Globus pallidus (tissue), 1 donor: ENCODE measurements at regions not wholly inside any gene's neighbourhood (a gene's known extent, or its start where the extent isn't known, plus 50 kb on each side); places are given as distances from the start of the nearest gene placed in this dataset.

ENCODE experiments used
- DNase-seq: peaks from one replicate; pipeline ENCODE4 v3.0.0-alpha.2; 2015; ENCODE audit warnings: low spot score

- no peak for DNase-seq
These were observed 181.0 kb downstream of the AASDH start for GRCh38 chr4:56206258-56206657.

- DNase-seq: no peak
These were observed 187.0 kb downstream of the AASDH start for GRCh38 chr4:56200275-56200674.

- no peak for DNase-seq
These were observed 189.0 kb downstream of the AASDH start for GRCh38 chr4:56198265-56198664.

DNA sequence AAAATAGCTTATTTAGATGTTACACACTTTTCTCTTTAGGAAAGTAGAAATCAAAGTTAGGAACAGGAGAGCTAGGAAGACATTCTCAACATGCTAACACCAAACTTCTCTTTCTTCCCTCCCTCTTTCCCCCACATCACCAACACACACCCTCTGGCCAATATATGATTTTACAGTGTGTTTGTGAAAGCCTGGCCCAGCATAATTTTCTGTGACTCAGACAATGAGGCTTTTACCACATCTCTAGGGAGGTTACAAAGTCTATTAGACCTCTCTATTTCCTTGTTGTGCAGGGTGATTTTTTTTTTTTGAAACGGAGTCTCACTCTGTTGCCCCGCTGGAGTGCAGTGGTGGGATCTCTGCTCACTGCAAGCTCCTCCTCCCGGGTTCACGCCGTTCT, 189.9 kb downstream of the AASDH start:
- no peak for DNase-seq

- DNase-seq: no peak
These were observed 192.3 kb downstream of the AASDH start for GRCh38 chr4:56195025-56195424.

DNA sequence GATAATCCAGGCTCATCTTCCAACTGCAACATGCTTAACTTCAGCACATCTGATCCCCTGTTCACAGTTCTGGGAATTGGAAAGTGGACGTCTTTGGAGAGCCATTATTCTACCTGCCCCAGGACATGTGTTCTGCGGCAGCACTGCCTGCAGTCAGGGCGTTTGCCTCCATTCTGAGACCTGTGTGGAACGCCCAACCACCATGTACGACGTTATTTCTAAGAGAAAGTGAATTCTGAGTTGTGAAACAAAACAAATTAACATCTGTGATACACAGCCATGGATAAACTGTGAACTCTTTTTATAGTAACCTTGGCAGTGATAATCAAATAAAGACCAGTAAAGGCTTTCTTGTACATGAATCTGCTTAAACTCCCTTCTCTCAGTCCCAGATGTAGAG, 195.8 kb downstream of the AASDH start:
- DNase-seq: no peak

DNA sequence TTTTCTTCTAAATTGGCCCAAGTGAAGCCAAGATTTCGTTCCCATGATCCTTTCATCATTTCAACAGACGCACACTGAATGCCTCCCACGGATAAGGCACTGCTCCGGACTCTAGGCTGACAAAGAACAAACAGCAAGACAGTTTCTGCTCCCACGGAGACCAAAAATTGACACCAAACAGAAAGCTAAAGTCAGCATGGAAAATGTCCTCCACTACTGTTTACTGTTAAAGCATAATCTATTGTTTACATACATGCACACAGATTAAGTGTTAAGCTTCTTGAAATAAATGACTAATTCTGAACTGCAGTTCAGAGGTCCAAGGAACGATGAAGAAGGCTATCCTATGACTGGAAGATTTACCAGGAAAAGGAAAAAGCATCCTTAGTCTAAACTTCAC, 199.6 kb downstream of the AASDH start:
- DNase-seq: no peak

- no peak for DNase-seq
These were observed 200.3 kb downstream of the AASDH start for GRCh38 chr4:56186808-56187523.

DNA sequence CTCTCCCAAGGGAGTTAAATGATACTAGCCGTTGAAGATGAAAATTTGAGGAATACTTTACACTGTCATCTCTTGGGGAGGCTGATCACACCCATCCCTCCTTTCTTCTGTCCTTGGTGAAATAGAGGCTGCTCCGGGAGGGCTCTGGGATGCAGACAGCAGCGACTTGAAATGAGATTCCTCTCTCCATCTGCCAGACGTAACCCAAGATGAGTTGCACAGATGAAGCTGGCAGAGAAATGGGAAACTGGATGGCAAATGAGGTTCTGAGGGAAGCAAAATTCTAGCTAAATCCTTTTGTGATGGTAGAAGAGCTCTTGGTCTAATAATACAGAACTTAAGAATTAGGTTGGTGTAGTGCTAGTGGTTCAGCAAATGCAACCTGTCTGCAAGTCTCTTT, 201.4 kb downstream of the AASDH start:
- no peak for DNase-seq

GRCh38 chr4:56184214-56184613, 203.1 kb downstream of the AASDH start:
- no peak for DNase-seq

DNA sequence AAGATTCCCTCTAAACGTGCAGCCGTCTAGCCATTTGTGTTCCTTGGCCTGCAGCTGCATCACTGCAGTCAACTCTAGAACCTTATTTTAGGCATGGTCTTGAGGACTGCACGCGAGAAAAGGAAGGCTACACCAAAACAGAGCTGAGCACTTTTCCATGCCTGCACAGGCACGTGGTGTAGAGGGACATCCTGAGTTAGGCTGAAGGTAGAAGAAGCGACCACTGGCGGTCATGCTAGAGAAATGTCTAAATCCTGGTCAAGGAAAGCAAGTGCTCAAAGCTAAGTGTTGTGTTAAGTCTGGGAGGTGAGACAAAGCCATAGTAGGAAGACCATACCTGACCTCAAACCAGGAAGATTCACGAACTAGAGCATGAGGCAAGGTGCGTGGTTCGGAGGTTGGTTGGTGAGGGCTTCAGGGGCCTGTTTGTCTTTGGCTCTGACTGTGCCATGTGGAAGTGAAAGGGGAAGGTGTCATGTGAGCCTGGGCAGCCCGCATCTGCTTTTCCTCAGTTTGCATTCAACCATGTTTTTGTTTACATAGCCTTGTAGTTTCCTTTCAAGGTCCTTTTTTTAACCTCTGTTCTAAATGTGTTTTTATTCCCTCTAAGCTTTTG, 203.8 kb downstream of the AASDH start:
- DNase-seq: peak; percentile 24

- DNase-seq: no peak
These were observed 204.9 kb downstream of the AASDH start for GRCh38 chr4:56182356-56182755.

- no peak for DNase-seq
These were observed 205.9 kb downstream of the AASDH start for GRCh38 chr4:56181140-56181953.

- DNase-seq: no peak
These were observed 218.2 kb downstream of the AASDH start for GRCh38 chr4:56169061-56169460.

DNA sequence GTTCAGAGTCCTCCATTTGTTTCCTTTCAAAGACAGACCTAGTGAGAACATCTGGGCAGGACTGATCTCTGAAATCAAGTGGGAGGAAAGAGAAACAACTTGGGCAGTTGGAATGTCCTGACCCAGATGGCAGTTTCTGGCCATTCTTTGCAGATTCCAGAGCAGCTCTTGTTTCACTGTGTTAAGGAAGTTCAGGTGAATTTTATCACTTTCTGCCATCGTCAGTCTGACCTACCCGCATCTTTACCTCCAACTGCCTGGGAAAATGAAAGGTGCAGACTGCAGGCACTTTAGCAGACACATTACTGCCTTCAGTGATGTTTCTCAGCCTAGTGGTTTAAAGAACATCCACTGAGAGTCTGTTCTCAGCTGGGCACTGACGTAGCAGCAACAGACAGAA, 216.2 kb downstream of the CEP135 start:
- DNase-seq: no peak

- no peak for DNase-seq
These were observed 211.9 kb downstream of the CEP135 start for GRCh38 chr4:56160636-56161035.

- no peak for DNase-seq
These were observed 209.7 kb downstream of the CEP135 start for GRCh38 chr4:56158483-56158882.

- no peak for DNase-seq
These were observed 207.4 kb downstream of the CEP135 start for GRCh38 chr4:56156141-56156540.

DNA sequence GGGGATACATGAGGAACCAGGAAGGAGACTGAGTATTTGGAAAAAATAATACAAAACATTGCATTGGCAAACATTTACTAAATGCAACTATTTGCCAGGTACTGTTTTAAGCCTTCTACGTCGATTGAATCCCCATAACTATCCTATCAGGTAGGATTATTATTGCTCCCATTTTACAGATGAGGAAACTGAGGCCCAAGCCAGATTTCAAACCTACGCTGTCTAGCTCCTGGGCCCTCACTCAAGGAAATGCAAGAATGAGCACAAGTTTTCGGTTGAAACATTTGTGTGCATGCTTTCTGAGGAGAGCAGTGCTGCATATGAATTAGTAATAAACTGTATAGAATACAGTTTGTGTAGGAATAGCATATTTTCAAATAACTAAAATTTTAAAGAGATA, 206.7 kb downstream of the CEP135 start:
- DNase-seq: no peak

- no peak for DNase-seq
These were observed 200.8 kb downstream of the CEP135 start for GRCh38 chr4:56149591-56149990.

GRCh38 chr4:56148428-56148827, 199.7 kb downstream of the CEP135 start:
- no peak for DNase-seq

- no peak for DNase-seq
These were observed 198.6 kb downstream of the CEP135 start for GRCh38 chr4:56147371-56147770.

- no peak for DNase-seq
These were observed 198.2 kb downstream of the CEP135 start for GRCh38 chr4:56146956-56147355.
